GM19351 (cell line): ENCODE measurements at regions not wholly inside any gene's neighbourhood (a gene's known extent, or its start where the extent isn't known, plus 50 kb on each side); places are given as distances from the start of the nearest gene placed in this dataset.
"Not testable (repeated sequence)": the region's sequence is repeated elsewhere in the genome, so short reads cannot be mapped to it uniquely, and the experiment has no call there.

Experiments used
- ATAC-seq: cut with Tn5 transposase; IDR thresholded peaks from one replicate; pipeline ENCODE4 v1.9.1; 2021; ENCODE audit warnings: mild to moderate bottlenecking, moderate library complexity; ENCODE audit not compliant: unreplicated experiment

- ATAC-seq: no peak
Measured at GRCh38 chr7:37598824-37599223, 84.7 kb upstream of the GPR141 start.

GRCh38 chr7:37601321-37601720 lies 82.2 kb upstream of the GPR141 start:
- no peak for ATAC-seq

- no peak for ATAC-seq
Measured at GRCh38 chr7:37604078-37604477, 79.5 kb upstream of the GPR141 start.

- not testable (repeated sequence) for ATAC-seq
Measured at GRCh38 chr7:37617406-37617805, 66.2 kb upstream of the GPR141 start.

GRCh38 chr7:37633048-37633447 lies 50.5 kb upstream of the GPR141 start:
- ATAC-seq: no peak
